Smooth muscle cell (in vitro differentiated cells): ENCODE measurements at regions not wholly inside any gene's neighbourhood (a gene's known extent, or its start where the extent isn't known, plus 50 kb on each side); places are given as distances from the start of the nearest gene placed in this dataset.

Experiments
- DNase-seq: peaks from one replicate; lab custom pipeline; 2025; ENCODE audit not compliant: unreplicated experiment; lab: John Stamatoyannopoulos, UW
- H2AFZ ChIP-seq: fragments of 200-600 bp; sonication (generic); 2 replicates; pipeline ENCODE4 v1.6.0; 2016; ENCODE audit warnings: antibody characterized with exemption, low read depth, mild to moderate bottlenecking
- H3F3A ChIP-seq: fragments of 200-600 bp; sonication (generic); 2 replicates; pipeline ENCODE4 v1.6.0; 2017; ENCODE audit warnings: antibody characterized with exemption, low read depth
- H3K27ac ChIP-seq: fragments of 200-600 bp; sonication (generic); 2 replicates; pipeline ENCODE4 v1.5.1; 2016; ENCODE audit warnings: low read depth, mild to moderate bottlenecking
- H3K27me3 ChIP-seq: fragments of 200-600 bp; sonication (generic); 2 replicates; pipeline ENCODE4 v1.6.1; 2016; ENCODE audit warnings: low read depth, mild to moderate bottlenecking
- H3K36me3 ChIP-seq: fragments of 200-600 bp; sonication (generic); 2 replicates; pipeline ENCODE4 v1.5.1; 2016; ENCODE audit warnings: low read depth
- H3K4me1 ChIP-seq: fragments of 200-600 bp; sonication (generic); 2 replicates; pipeline ENCODE4 v1.5.1; 2016; ENCODE audit warnings: low read depth
- H3K4me2 ChIP-seq: fragments of 200-600 bp; sonication (generic); 2 replicates; pipeline ENCODE4 v1.6.0; 2016; ENCODE audit warnings: mild to moderate bottlenecking
- H3K4me3 ChIP-seq: fragments of 200-600 bp; sonication (generic); 2 replicates; pipeline ENCODE4 v1.5.1; 2016; ENCODE audit warnings: mild to moderate bottlenecking
- H3K79me2 ChIP-seq: fragments of 200-600 bp; sonication (generic); 2 replicates; pipeline ENCODE4 v1.6.0; 2016; ENCODE audit warnings: low read depth, mild to moderate bottlenecking
- H3K9ac ChIP-seq: fragments of 200-600 bp; sonication (generic); 2 replicates; pipeline ENCODE4 v1.6.0; 2016; ENCODE audit warnings: low read depth
- H3K9me3 ChIP-seq: fragments of 200-600 bp; sonication (generic); replicated peaks from 2 replicates; pipeline ENCODE4 v1.5.1; 2016; ENCODE audit warnings: low read depth
- H4K20me1 ChIP-seq: fragments of 200-600 bp; sonication (generic); 2 replicates; pipeline ENCODE4 v1.6.0; 2016; ENCODE audit warnings: low read depth
- WGBS: methylation state at CpG from one replicate; pipeline ENCODE4 v1.1.7; 2016; ENCODE audit warnings: low lambda C conversion rate; 5-methylcytosine and 5-hydroxymethylcytosine counted together
- TF ChIP-seq, protein P1 (sequence below): fragments of 200-600 bp; sonication (generic); IDR thresholded peaks from 2 replicates; pipeline ENCODE4 v1.5.1; 2017; ENCODE audit warnings: borderline replicate concordance, mild to moderate bottlenecking, antibody characterized with exemption; ENCODE audit not compliant: insufficient read depth, poor library complexity, severe bottlenecking

- no peaks in the 10 kb centered on the region for H3K79me2 ChIP-seq
- 58% methylated on average over 9 of the region's 9 CpGs for WGBS
- no peaks in the 10 kb centered on the region for H3K9me3 ChIP-seq
- no peak for DNase-seq
- H3K4me2 ChIP-seq = no peak overlapping the region
- no peak overlapping the region for H3K9ac ChIP-seq
- no peak overlapping the region for H2AFZ ChIP-seq
- TF ChIP-seq, protein P1, sequence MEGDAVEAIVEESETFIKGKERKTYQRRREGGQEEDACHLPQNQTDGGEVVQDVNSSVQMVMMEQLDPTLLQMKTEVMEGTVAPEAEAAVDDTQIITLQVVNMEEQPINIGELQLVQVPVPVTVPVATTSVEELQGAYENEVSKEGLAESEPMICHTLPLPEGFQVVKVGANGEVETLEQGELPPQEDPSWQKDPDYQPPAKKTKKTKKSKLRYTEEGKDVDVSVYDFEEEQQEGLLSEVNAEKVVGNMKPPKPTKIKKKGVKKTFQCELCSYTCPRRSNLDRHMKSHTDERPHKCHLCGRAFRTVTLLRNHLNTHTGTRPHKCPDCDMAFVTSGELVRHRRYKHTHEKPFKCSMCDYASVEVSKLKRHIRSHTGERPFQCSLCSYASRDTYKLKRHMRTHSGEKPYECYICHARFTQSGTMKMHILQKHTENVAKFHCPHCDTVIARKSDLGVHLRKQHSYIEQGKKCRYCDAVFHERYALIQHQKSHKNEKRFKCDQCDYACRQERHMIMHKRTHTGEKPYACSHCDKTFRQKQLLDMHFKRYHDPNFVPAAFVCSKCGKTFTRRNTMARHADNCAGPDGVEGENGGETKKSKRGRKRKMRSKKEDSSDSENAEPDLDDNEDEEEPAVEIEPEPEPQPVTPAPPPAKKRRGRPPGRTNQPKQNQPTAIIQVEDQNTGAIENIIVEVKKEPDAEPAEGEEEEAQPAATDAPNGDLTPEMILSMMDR = no peak
- H3K4me3 ChIP-seq = no peak overlapping the region
- H3K27me3 ChIP-seq = peaks cover 6% of the 10 kb centered on the region
- no peak overlapping the region for H3K27ac ChIP-seq
- H3K4me1 ChIP-seq = peaks cover 19% of the 10 kb centered on the region
- H3K36me3 ChIP-seq = no peaks in the 10 kb centered on the region
- H3F3A ChIP-seq = no peaks in the 10 kb centered on the region
- no peaks in the 10 kb centered on the region for H4K20me1 ChIP-seq
Observed at GRCh38 chr2:118225666-118226065, 137.4 kb downstream of the INSIG2 start.

GRCh38 chr2:118224895-118225311 is 136.6 kb downstream of the INSIG2 start:
- WGBS = 34% methylated on average over 15 of the region's 15 CpGs
- peak overlapping the region; percentile 93 for H3K4me2 ChIP-seq
- peak overlapping the region; percentile 100 for H2AFZ ChIP-seq
- no peaks in the 10 kb centered on the region for H3K9me3 ChIP-seq
- peaks cover 19% of the 10 kb centered on the region for H3K4me1 ChIP-seq
- H4K20me1 ChIP-seq = no peaks in the 10 kb centered on the region
- no peak overlapping the region for H3K27ac ChIP-seq
- no peaks in the 10 kb centered on the region for H3K79me2 ChIP-seq
- TF ChIP-seq, protein P1 = no peak
- peaks cover 6% of the 10 kb centered on the region for H3K27me3 ChIP-seq
- H3K36me3 ChIP-seq = no peaks in the 10 kb centered on the region
- peak overlapping the region; percentile 66 for H3K4me3 ChIP-seq
- DNase-seq = no peak
- H3K9ac ChIP-seq = peak overlapping the region; percentile 72
- no peaks in the 10 kb centered on the region for H3F3A ChIP-seq

DNA sequence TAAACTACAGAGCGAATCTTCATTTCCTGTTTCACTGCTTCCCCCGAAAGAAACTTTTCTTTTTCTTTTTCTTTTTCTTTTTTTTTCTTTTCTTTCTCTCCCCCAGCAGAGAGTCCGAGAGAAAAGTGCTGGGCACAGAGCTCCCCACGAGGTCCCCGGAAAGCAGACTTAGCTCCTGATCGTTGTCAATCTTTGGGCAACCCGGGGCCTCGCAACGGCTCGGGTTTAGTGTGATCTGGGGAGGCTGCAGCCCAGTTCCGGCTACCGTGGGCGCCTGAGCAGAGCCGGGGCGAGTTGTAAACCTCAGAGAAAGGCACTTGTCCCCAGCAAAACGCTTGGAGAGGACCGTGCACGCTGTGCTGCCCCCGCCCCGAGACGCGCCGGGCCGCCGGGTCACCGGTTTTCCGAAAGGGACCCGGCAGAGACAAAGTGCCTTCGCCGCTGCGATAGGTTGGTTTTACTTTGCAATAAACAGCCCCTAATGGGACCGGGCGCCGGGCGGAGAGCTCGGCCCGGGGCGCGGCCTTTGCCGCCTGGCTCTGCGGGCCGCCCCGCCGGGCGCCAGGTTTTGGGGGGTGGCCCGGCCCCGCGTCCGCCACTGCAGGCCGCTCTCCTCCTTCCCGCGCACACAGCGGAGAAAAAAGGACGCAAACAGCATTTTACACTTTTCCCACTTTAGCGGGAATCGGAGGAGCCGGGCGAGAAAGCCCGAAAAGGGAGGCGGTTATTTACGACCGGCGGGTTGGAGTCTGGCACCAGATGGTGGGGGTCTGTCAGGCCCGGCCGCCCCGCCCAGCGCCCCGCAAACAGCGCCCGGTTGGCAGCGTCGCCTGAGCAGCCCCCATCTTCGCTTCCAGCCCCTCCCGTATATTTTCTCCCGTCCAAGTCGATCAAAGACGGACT is 136.0 kb downstream of the INSIG2 start:
- H3K27ac ChIP-seq = peak overlapping the region; percentile 25
- no peaks in the 10 kb centered on the region for H4K20me1 ChIP-seq
- 2% methylated on average over 77 of the region's 77 CpGs for WGBS
- no peaks in the 10 kb centered on the region for H3K9me3 ChIP-seq
- peak overlapping the region; percentile 100 for H2AFZ ChIP-seq
- peak overlapping the region; percentile 66 for H3K4me3 ChIP-seq
- TF ChIP-seq, protein P1 = no peak
- peak overlapping the region; percentile 72 for H3K9ac ChIP-seq
- no peaks in the 10 kb centered on the region for H3K79me2 ChIP-seq
- DNase-seq = no peak
- H3K36me3 ChIP-seq = no peaks in the 10 kb centered on the region
- H3K27me3 ChIP-seq = peaks cover 6% of the 10 kb centered on the region
- H3F3A ChIP-seq = no peaks in the 10 kb centered on the region
- H3K4me1 ChIP-seq = peaks cover 19% of the 10 kb centered on the region
- H3K4me2 ChIP-seq = peak overlapping the region; percentile 93
